Neuronal stem cell (in vitro differentiated cells): ENCODE measurements at regions not wholly inside any gene's neighbourhood (a gene's known extent, or its start where the extent isn't known, plus 50 kb on each side); places are given as distances from the start of the nearest gene placed in this dataset.

Source experiments
- DNase-seq: peaks from one replicate; pipeline ENCODE4 v3.0.0-alpha.2; 2013; ENCODE audit warnings: low spot score
- H2AFZ ChIP-seq: one replicate; pipeline ENCODE4 v1.6.1; 2013; ENCODE audit warnings: mild to moderate bottlenecking, low read length, inconsistent platforms
- H2AK5ac ChIP-seq: 2 replicates; pipeline ENCODE4 v1.6.1; 2013; ENCODE audit warnings: low read depth, mild to moderate bottlenecking, inconsistent platforms, low read length, moderate library complexity, mixed read lengths
- H2BK120ac ChIP-seq: 2 replicates; pipeline ENCODE4 v1.6.1; 2013; ENCODE audit warnings: low read depth, mild to moderate bottlenecking, inconsistent platforms, low read length, moderate library complexity, mixed read lengths
- H2BK12ac ChIP-seq: one replicate; pipeline ENCODE4 v1.6.1; 2013; ENCODE audit warnings: low read length, inconsistent platforms
- H2BK15ac ChIP-seq: 2 replicates; pipeline ENCODE4 v1.6.1; 2013; ENCODE audit warnings: mild to moderate bottlenecking, low read length, inconsistent platforms, mixed read lengths
- H2BK5ac ChIP-seq: one replicate; pipeline ENCODE4 v1.6.1; 2013; ENCODE audit warnings: inconsistent platforms, mild to moderate bottlenecking, low read length, moderate library complexity
- H3K14ac ChIP-seq: one replicate; pipeline ENCODE4 v1.6.1; 2013; ENCODE audit warnings: low read length, inconsistent platforms
- H3K18ac ChIP-seq: 2 replicates; pipeline ENCODE4 v1.6.1; 2013; ENCODE audit warnings: low read length, inconsistent platforms
- H3K23ac ChIP-seq: 2 replicates; pipeline ENCODE4 v1.6.1; 2013; ENCODE audit warnings: low read depth, mild to moderate bottlenecking, mixed read lengths, low read length, inconsistent platforms; ENCODE audit not compliant: poor library complexity
- H3K27ac ChIP-seq: replicated peaks from 3 replicates; pipeline ENCODE4 v1.5.1; 2013; ENCODE audit warnings: low read length, inconsistent platforms
- H3K27me3 ChIP-seq, 3 experiments: 2 replicates each; pipeline ENCODE4 v1.6.1; 2013; ENCODE audit warnings: low read length in 3 of 3, mild to moderate bottlenecking in 2 of 3, inconsistent platforms in 1 of 3, low read depth in 1 of 3, mixed read lengths in 1 of 3, moderate library complexity in 1 of 3; ENCODE audit not compliant: control insufficient read depth in 3 of 3, insufficient read depth in 3 of 3
- H3K36me3 ChIP-seq, 2 donors: replicated peaks in 1 of 2; 2 replicates each; pipeline ENCODE4 v1.6.1; 2013; ENCODE audit warnings: low read length in 2 of 2; ENCODE audit not compliant: control insufficient read depth in 2 of 2, insufficient read depth in 2 of 2
- H3K4ac ChIP-seq: 2 replicates; pipeline ENCODE4 v1.6.1; 2013; ENCODE audit warnings: inconsistent platforms, mild to moderate bottlenecking, low read length, moderate library complexity
- H3K4me1 ChIP-seq, 2 donors: 1 replicate in 1 of 2; 2 replicates in 1 of 2; pipeline ENCODE4 v1.6.1; 2013; ENCODE audit warnings: low read length in 2 of 2, low read depth in 1 of 2; ENCODE audit not compliant: control insufficient read depth in 2 of 2, insufficient read depth in 1 of 2
- H3K4me2 ChIP-seq: one replicate; pipeline ENCODE4 v1.6.1; 2013; ENCODE audit warnings: mild to moderate bottlenecking, low read length, inconsistent platforms; ENCODE audit not compliant: insufficient read depth, poor library complexity, severe bottlenecking
- H3K4me3 ChIP-seq, 2 donors: 2 replicates each; pipeline ENCODE4 v1.5.1; 2013; ENCODE audit warnings: low read length in 2 of 2, mild to moderate bottlenecking in 2 of 2, inconsistent platforms in 1 of 2, moderate library complexity in 1 of 2
- H3K79me1 ChIP-seq: one replicate; pipeline ENCODE4 v1.6.1; 2013; ENCODE audit warnings: low read depth, mild to moderate bottlenecking, inconsistent platforms, low read length, moderate library complexity
- H3K9ac ChIP-seq: one replicate; pipeline ENCODE4 v1.6.1; 2013; ENCODE audit warnings: mild to moderate bottlenecking, low read depth, low read length, inconsistent platforms; ENCODE audit not compliant: poor library complexity
- H3K9me3 ChIP-seq, 2 donors: replicated peaks in 1 of 2; 2 replicates each; pipeline versions ENCODE3 to v1.6.1; 2013; ENCODE audit warnings: low read length in 2 of 2, mild to moderate bottlenecking in 2 of 2, inconsistent platforms in 1 of 2, low read depth in 1 of 2, mixed read lengths in 1 of 2, moderate library complexity in 1 of 2; ENCODE audit not compliant: control insufficient read depth in 2 of 2, insufficient read depth in 1 of 2
- H4K8ac ChIP-seq: one replicate; pipeline ENCODE4 v1.6.1; 2013; ENCODE audit warnings: low read depth, mild to moderate bottlenecking, inconsistent platforms, low read length, moderate library complexity
- H4K91ac ChIP-seq: one replicate; pipeline ENCODE4 v1.6.1; 2013; ENCODE audit warnings: low read length, low read depth, mild to moderate bottlenecking, inconsistent platforms; ENCODE audit not compliant: poor library complexity
- WGBS, 2 donors: extraction: QIAGEN DNeasy Blood & Tissue Kit; methylation state at CpG; one replicate each; pipeline ENCODE4 v1.1.7; 2013; ENCODE audit warnings: missing lambda C conversion rate in 2 of 2, mixed read lengths in 1 of 2; ENCODE audit not compliant: insufficient read length in 2 of 2, insufficient replicate concordance in 1 of 2; ENCODE audit errors: extremely low coverage in 2 of 2; 5-methylcytosine and 5-hydroxymethylcytosine counted together

GRCh38 chr18:73741946-73742345, 405.7 kb downstream of the FBXO15 start:
- Histone ChIP-seq H3K79me1 (no peaks in the 10 kb centered on the region), H3K9ac (no peak overlapping the region), H3K4me3 (no peak overlapping the region), H2BK12ac (no peak overlapping the region), H3K36me3 (no peaks in the 10 kb centered on the region), H3K4ac (no peak overlapping the region), H3K4me1 (peaks cover 0 to 7% of the 10 kb centered on the region in 2 donors), H3K23ac (no peak overlapping the region), H3K18ac (no peak overlapping the region), H4K8ac (no peak overlapping the region), H3K27ac (no peak overlapping the region), H3K9me3 (no peaks in the 10 kb centered on the region), H3K4me2 (no peak overlapping the region), H2BK5ac (no peak overlapping the region), H3K14ac (no peak overlapping the region), H2BK15ac (no peak overlapping the region), H2AFZ (no peak overlapping the region), H2BK120ac (no peak overlapping the region), H3K27me3 (no peaks in the 10 kb centered on the region), H2AK5ac (no peak overlapping the region), H4K91ac (no peak overlapping the region)
- DNase-seq, result no peak
- no CpG with 5 or more reads among the region's 4 CpGs for WGBS, 2 donors

DNA sequence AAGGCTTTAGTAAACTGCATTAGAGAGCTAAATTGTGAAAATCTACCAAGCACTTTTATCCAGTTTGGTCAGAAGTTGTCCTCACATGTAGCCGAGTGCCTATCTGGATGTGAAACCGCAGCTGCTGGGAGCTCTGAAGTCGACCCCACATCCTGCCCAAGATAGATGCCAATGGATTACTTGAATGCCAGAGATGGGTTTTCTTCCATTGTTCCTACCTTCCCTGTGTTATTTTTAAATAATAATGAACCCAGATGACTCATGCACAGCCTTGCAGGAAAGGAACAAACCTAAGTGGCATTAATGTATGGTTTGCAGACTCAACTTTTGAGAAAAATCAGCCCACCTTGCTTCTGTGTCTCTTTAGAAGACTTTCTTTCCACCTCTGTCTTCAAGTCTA, 408.5 kb downstream of the FBXO15 start:
- no peak overlapping the region for H2AK5ac ChIP-seq
- no peak overlapping the region for H3K9ac ChIP-seq
- H2BK15ac ChIP-seq, result no peak overlapping the region
- no peaks in the 10 kb centered on the region for H3K79me1 ChIP-seq
- no peaks in the 10 kb centered on the region for H3K36me3 ChIP-seq
- no peak overlapping the region for H4K91ac ChIP-seq
- no peak overlapping the region for H2BK12ac ChIP-seq
- no peak overlapping the region for H3K4ac ChIP-seq
- no peak overlapping the region for H3K4me2 ChIP-seq
- H3K27me3 ChIP-seq, result no peaks in the 10 kb centered on the region
- no peak overlapping the region for H2AFZ ChIP-seq
- H2BK120ac ChIP-seq, result no peak overlapping the region
- H3K4me1 ChIP-seq, result peaks cover 0 to 2% of the 10 kb centered on the region in 2 donors
- no peak overlapping the region for H3K18ac ChIP-seq
- H2BK5ac ChIP-seq, result no peak overlapping the region
- no peak for DNase-seq
- H3K23ac ChIP-seq, result no peak overlapping the region
- no CpG with 5 or more reads among the region's 3 CpGs for WGBS, 2 donors
- H3K9me3 ChIP-seq, result no peaks in the 10 kb centered on the region
- H3K4me3 ChIP-seq, result no peak overlapping the region
- H3K27ac ChIP-seq, result no peak overlapping the region
- no peak overlapping the region for H3K14ac ChIP-seq
- H4K8ac ChIP-seq, result no peak overlapping the region

GRCh38 chr18:73737990-73738389, 409.6 kb downstream of the FBXO15 start:
- no peak overlapping the region for H3K23ac ChIP-seq
- H4K8ac ChIP-seq, result no peak overlapping the region
- H3K4me1 ChIP-seq, result no peaks in the 10 kb centered on the region
- H3K9me3 ChIP-seq, result no peaks in the 10 kb centered on the region
- no peak overlapping the region for H3K27ac ChIP-seq
- no peak overlapping the region for H2BK15ac ChIP-seq
- no peak overlapping the region for H2BK120ac ChIP-seq
- no peak overlapping the region for H3K4ac ChIP-seq
- no peak overlapping the region for H2BK12ac ChIP-seq
- H3K79me1 ChIP-seq, result no peaks in the 10 kb centered on the region
- no peak overlapping the region for H4K91ac ChIP-seq
- H3K9ac ChIP-seq, result no peak overlapping the region
- no peak overlapping the region for H3K18ac ChIP-seq
- H3K27me3 ChIP-seq, result no peaks in the 10 kb centered on the region
- no peak overlapping the region for H2AFZ ChIP-seq
- no peak overlapping the region for H3K14ac ChIP-seq
- no peak overlapping the region for H3K4me3 ChIP-seq
- H2BK5ac ChIP-seq, result no peak overlapping the region
- no peak for DNase-seq
- no peak overlapping the region for H2AK5ac ChIP-seq
- no peaks in the 10 kb centered on the region for H3K36me3 ChIP-seq
- no peak overlapping the region for H3K4me2 ChIP-seq

- H3K4me2 ChIP-seq, result no peak overlapping the region
- no peak overlapping the region for H2AFZ ChIP-seq
- no peak overlapping the region for H2BK12ac ChIP-seq
- no peak overlapping the region for H2BK15ac ChIP-seq
- no peak overlapping the region for H3K27ac ChIP-seq
- no peak overlapping the region for H3K18ac ChIP-seq
- no peak overlapping the region for H3K23ac ChIP-seq
- no peak overlapping the region for H3K9ac ChIP-seq
- H4K8ac ChIP-seq, result no peak overlapping the region
- WGBS, 2 donors, result no CpG with 5 or more reads among the region's 6 CpGs
- no peaks in the 10 kb centered on the region for H3K9me3 ChIP-seq
- no peak overlapping the region for H3K4me3 ChIP-seq
- no peak overlapping the region for H2BK5ac ChIP-seq
- no peaks in the 10 kb centered on the region for H3K27me3 ChIP-seq
- no peaks in the 10 kb centered on the region for H3K36me3 ChIP-seq
- H4K91ac ChIP-seq, result no peak overlapping the region
- H2BK120ac ChIP-seq, result no peak overlapping the region
- DNase-seq, result no peak
- H3K14ac ChIP-seq, result no peak overlapping the region
- no peak overlapping the region for H2AK5ac ChIP-seq
- H3K79me1 ChIP-seq, result no peaks in the 10 kb centered on the region
- H3K4me1 ChIP-seq, result no peaks in the 10 kb centered on the region
- no peak overlapping the region for H3K4ac ChIP-seq
These were observed 411.8 kb downstream of the FBXO15 start for GRCh38 chr18:73735836-73736235.
